Ishikawa (cell line): ENCODE measurements at regions not wholly inside any gene's neighbourhood (a gene's known extent, or its start where the extent isn't known, plus 50 kb on each side); places are given as distances from the start of the nearest gene placed in this dataset.

Source experiments
- CEBPB ChIP-seq: IDR thresholded peaks from 2 replicates; pipeline ENCODE4 v1.6.1; 2012
- CREB1 ChIP-seq: IDR thresholded peaks from 2 replicates; pipeline ENCODE4 v1.6.1; 2012; ENCODE audit warnings: low read depth
- EGR1 ChIP-seq: IDR thresholded peaks from 2 replicates; pipeline ENCODE4 v1.6.1; 2012
- EP300 ChIP-seq: IDR thresholded peaks from 2 replicates; pipeline ENCODE4 v1.6.1; 2012; ENCODE audit warnings: borderline replicate concordance
- FOXM1 ChIP-seq: IDR thresholded peaks from 2 replicates; pipeline ENCODE4 v1.6.1; 2012; ENCODE audit warnings: low read depth, borderline replicate concordance
- NFIC ChIP-seq: IDR thresholded peaks from 2 replicates; pipeline ENCODE4 v1.6.1; 2012
- RAD21 ChIP-seq: IDR thresholded peaks from 2 replicates; pipeline ENCODE4 v1.6.1; 2012; ENCODE audit warnings: low read depth
- REST ChIP-seq: IDR thresholded peaks from 2 replicates; pipeline ENCODE4 v1.6.1; 2012; ENCODE audit warnings: low read depth, mild to moderate bottlenecking
- TAF1 ChIP-seq: IDR thresholded peaks from 2 replicates; pipeline ENCODE4 v1.6.1; 2012; ENCODE audit warnings: low read depth, mild to moderate bottlenecking
- TCF12 ChIP-seq: IDR thresholded peaks from 2 replicates; pipeline ENCODE4 v1.6.1; 2012; ENCODE audit warnings: low read depth
- TEAD4 ChIP-seq: IDR thresholded peaks from 2 replicates; pipeline ENCODE4 v1.6.1; 2012
- USF1 ChIP-seq: IDR thresholded peaks from 2 replicates; pipeline ENCODE4 v1.6.1; 2012
- YY1 ChIP-seq: IDR thresholded peaks from 2 replicates; pipeline ENCODE4 v1.6.1; 2012; ENCODE audit warnings: low read depth
- ZBTB7A ChIP-seq: IDR thresholded peaks from 2 replicates; pipeline ENCODE4 v1.6.1; 2012; ENCODE audit warnings: low read depth
- TF ChIP-seq, protein P1 (sequence below): IDR thresholded peaks from 2 replicates; pipeline ENCODE4 v1.6.1; 2012

DNA sequence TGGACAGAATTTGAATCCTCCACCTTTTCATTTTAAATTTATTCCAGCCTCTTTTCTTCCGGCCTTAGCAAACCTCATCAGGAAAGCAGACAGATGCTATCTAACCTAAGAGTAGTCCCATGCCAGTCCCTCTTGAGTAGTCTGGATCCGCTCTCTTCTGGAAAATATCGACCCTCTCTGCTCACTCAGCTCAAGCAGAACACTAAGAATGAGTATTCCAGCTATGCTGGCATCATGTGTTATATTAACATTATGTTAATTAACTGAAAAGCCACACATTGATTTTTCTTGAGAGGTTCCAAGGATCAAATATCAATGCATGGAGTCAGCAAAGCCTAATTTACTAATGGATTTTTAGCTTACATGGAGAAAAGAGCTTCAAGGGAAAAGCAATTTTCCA is 161.4 kb downstream of the ID4 start:
- TF ChIP-seq NFIC (no peak), RAD21 (no peak), EP300 (no peak), YY1 (no peak), REST (no peak), FOXM1 (no peak)

DNA sequence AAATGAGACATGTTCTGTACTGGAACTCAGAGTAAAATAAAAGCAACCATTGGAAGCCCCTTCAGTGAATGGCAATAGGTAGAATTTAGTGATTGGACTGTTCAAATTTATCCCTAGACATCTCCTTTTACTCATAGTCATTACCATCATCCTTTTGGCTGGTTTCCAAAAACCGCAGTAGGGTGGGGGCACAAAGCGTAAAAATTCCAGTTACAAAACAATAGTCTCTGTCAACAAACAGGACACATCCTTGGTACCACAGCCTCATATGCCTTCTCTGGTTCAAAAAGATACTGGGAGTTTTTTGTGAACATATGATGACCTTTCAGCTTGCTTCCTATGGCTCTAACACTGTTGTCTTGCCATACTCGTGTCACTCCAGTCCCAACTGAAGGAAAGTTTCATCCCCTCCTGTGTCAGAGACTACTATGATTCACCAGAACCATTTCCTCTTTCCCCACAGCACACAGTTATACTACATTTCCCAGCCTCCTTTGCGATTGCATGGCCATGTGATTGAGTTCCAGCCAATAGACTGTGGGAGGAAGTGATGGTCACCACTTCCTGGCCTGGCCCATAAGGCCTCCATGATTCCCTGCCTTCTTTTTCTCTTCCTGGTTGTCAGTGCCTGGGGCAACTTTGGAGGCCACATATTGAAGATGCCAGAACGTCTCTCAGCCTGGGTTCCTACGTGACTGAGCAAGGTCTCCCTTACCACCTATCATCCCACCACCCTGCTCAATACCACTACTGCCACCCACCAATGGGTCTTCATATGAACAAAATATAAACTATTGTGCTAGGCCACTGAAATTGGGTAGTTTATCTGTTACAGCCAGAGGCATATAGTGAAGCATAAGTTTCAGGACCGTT is 162.4 kb downstream of the ID4 start:
- TF ChIP-seq EP300 (no peak), USF1 (peak; percentile 85)

GRCh38 chr6:20001286-20001685 is 164.1 kb downstream of the ID4 start:
- TF ChIP-seq REST, result no peak
- no peak for TF ChIP-seq RAD21
- no peak for TF ChIP-seq TAF1

GRCh38 chr6:20006037-20006436 is 168.9 kb downstream of the ID4 start:
- TF ChIP-seq, protein P1, sequence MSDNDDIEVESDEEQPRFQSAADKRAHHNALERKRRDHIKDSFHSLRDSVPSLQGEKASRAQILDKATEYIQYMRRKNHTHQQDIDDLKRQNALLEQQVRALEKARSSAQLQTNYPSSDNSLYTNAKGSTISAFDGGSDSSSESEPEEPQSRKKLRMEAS, result no peak
- TF ChIP-seq ZBTB7A (no peak), FOXM1 (no peak), EP300 (no peak), CREB1 (no peak), TEAD4 (no peak), REST (no peak), CEBPB (no peak), YY1 (no peak), RAD21 (no peak)

GRCh38 chr6:20008131-20008530 is 171.0 kb downstream of the ID4 start:
- TF ChIP-seq, protein P1, result no peak
- no peak for TF ChIP-seq TCF12
- TF ChIP-seq CEBPB, result no peak
- TF ChIP-seq CREB1, result no peak
- TF ChIP-seq YY1, result no peak
- TF ChIP-seq EGR1, result no peak
- no peak for TF ChIP-seq USF1
- TF ChIP-seq TAF1, result no peak
